HG03460 (cell line): ENCODE measurements at regions not wholly inside any gene's neighbourhood (a gene's known extent, or its start where the extent isn't known, plus 50 kb on each side); places are given as distances from the start of the nearest gene placed in this dataset.
"Not testable (repeated sequence)": the region's sequence is repeated elsewhere in the genome, so short reads cannot be mapped to it uniquely, and the experiment has no call there.

ENCODE experiments used
- ATAC-seq: cut with Tn5 transposase; IDR thresholded peaks from one replicate; pipeline ENCODE4 v1.9.1; 2021; ENCODE audit not compliant: unreplicated experiment

DNA sequence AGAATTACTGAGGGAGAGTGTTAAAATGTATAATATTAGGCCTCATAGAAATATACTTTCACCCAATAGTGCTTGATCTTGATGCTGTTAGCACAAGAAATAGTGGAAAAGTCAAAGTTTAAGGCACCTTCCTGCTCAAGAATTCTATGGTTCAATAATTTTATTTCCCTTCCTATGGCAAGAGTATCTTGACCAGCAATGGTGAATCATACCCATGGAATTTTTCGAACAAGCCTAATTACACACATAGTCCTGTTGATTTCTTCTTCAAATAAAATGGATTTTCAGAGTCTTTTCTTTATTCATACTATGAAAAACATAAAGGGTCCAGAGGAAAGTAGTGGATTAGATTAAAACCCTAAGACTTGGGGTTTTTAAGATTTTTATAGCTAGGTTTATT lies 810.6 kb downstream of the CDH11 start:
- ATAC-seq = no peak

DNA sequence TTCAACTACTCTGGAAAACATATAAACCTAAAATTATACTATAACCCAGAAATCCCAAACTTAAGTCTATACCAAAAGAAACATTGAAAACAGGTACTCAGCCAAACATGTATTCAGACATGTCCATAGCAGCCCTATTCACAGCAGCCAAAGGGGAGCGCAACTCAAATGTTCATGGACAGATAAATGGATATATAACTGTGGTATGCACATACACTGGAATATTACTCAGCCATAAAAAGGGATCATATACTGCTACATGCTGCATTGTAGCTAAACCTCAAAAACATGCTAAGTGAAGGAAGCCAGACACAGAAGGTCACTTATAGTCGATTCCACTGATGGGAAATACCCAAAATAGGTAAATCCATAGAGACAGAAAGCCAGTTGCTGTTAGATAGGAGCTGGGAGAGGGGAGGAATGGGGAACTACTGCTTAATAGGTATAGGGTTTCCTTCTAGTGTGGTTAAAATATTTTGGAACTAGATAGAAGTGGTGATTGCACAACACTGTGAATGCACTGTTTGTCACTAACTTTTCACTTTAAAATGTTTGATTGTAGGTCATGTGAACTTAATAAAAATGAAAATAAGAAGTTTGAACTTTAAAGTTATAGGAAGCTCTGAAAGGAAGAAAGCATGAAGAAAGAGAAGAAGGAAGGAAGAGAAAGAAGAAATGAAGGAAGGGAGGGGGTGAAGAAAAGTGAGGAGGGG lies 812.3 kb downstream of the CDH11 start:
- no peak for ATAC-seq

DNA sequence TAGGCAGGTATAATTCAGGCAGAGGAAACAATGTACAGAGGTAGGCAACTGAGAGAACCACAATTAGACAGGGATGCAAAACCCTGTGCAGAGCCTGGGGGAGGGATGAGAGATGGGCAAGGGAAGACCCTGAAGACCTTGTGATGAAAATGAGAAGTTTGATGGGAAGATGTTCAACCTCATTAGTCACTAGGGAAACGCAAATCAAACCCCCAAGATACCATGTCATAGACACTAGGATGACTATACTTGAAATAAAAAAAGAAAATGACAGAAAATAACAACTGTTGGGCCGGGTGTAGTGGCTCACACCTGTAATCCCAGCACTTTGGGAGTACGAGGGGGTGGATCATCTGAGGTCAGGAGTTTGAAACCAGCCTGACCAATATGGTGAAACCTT lies 813.1 kb downstream of the CDH11 start:
- no peak for ATAC-seq

DNA sequence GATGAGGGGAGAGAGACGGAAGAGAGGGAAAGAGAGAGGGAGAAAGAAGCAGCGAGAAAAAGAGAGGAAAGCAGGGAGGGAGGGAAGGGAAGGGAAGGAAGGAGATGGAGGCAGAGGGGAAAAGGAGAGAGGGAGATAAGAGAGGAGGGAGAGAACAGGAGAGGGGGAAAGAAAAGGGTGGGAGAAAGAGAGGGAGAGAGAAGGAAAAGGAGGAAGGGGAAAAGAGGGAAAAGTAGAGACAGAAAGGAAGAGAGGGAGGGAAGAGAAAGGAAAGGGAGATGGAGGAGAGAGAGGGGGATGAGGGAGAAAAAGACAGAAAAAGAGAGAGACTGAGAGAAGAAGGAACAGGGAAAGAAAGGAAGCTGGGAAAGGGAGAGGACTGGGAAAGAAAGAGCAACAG lies 814.4 kb downstream of the CDH11 start:
- ATAC-seq = no peak

DNA sequence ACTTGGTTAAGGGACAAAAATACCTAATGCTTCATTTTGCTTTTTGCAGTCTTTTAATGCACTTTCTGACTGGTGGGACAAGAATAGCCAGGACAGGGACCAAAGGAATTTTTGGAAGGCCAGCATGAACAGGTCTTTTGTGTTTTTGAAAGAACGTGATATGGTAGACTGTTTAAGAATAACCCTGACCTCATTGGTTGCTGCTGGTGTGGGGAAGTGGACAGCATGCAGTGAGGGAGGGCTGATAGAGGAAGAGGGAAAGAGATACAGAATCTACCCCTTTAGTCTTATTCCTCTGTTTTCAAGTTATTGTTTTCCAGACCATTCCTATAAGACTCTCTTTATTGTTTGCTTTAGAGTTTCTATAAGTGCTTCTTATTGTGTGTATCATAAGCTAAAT lies 816.2 kb downstream of the CDH11 start:
- ATAC-seq = no peak

DNA sequence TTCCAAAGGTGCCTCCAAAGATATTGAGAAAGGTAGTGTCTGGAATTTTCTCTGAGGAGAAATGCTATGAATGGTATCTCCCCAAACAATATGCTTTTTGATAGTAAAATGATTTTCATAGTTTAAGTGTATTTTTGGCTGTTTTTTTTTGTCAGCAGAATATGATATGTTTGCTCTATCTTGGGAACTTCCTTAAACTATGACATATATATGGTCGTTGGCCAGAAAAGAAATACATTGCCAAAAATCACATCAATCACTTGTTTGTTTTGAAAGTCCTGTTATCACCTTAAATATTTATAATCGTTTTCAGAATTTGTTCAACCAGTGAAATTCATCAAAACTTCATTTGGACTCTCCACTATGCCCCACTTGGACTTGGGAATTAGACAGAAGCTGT lies 816.9 kb downstream of the CDH11 start:
- no peak for ATAC-seq

DNA sequence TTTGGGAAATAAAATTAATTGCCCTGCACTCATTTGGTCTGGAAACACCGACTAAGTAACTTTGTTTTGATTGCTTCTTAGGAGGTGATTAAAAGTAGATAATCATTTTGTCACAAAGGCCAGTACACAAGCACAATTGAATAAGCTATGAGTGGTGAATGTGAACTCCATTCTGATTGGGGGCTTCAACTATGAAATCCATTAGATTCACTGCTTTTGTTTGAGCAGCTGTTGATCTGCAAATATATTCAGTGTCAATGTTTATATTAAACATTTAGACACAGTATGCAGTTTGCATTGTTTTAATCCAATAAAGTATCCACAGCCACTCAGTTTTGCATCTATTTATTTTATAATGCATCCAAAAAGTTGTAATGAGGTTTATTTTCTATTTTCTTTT lies 817.5 kb downstream of the CDH11 start:
- no peak for ATAC-seq

DNA sequence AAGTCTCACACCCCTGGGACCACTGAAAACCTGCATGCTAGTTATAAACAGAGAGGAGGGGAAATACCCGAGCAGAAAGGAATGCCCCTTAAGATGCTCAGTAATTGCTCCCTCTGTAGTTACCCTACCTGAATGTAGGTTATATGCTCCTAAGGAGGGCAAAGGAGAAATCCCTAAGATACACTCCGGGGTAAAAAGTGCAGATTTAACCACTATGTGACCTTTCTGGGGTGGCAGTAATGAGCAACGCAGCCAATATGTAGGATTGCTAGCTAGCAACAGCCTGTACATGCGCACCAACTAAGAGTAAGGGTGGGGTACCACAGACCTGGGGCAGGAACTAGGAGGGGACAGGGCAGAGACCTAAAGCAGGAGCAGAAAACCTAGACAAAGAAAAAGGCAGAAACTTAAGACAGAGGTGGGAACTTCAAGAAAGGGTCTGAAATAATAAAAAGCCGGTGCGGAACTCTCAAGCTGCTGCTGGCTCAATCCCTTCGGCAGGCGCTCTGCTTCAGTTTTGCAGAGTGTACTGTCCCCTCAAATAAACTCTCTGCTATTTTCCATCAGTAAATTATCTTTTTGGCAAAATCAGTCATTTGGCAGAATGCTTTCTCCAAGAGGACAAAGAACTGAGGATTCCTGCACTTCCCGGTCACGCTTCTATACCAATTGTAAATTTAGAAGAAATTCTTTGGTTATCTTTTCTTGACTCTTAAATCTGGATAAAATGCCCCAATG lies 823.8 kb downstream of the CDH11 start:
- no peak for ATAC-seq

DNA sequence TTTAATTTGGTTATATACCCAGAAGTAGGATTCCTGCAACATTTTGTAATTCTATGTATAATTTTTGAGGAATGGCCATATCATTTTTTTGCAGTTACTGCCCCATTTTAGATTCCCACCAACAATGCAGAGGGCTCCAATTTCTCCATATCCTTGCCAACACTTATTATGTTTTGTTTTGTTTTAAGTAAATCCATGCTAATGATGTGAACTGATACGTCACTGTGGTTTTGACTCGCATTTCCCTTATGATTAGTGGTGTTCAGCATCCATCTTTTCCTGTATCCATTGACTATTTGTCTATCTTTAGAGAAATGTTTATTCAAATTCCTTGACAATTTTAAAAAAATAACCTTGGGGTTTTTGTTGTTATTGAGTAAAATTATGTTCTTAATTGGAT lies 826.4 kb downstream of the CDH11 start:
- ATAC-seq = no peak

DNA sequence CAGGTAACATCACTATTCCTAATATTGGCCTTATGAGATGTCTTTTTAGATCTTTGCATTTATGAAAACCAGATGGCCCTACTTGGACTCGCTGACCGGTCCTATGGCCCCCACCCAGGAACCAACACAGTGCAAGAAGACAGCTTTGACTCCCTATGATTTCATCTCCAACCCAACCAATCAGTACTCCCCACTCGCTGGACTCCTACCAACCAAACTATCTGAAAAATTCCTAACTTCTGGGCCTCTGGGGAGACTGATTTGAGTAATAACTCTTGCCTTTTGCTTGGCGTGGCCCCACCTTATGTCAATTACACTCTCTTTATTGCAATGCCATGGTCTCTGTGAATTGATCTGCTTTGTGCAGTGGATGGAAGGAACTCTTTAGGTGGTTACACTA lies 828.9 kb downstream of the CDH11 start:
- no peak for ATAC-seq

DNA sequence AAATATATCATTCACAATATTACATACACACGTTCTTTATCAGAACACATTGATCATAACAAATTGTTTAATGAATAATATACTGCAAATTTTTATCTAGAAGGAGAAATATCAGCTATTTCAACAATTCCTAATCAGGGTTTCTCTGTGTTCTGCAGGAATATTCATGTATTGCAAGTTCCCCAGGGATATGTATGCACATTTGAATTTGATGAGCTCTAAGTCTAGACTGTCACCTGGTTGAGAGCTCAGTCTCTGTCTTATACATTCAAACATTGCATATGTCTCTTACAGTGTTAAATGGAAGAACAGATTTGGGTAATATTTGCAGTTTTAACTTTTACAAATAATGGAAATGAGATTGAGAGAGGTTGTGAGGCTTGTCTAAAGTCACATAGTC lies 829.7 kb downstream of the CDH11 start:
- ATAC-seq = no peak

DNA sequence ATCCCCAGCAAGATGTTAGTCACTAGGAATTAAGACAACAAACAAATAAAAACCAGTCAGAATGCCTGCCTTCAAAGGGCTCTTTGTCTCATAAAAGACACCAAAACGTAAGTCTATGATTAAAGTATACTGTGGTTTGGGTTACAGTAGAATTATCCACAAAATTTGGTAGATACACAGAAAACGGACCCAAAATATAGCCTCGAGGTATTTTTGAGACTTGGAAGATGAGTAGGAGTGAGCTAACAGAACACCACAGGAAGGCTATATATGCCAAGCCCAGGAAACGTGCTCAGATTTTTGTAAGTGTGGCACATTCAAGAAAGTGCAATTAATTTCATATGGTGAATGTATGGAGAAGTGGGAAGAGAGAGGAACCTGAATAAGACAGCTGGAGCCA lies 831.4 kb downstream of the CDH11 start:
- ATAC-seq = no peak

DNA sequence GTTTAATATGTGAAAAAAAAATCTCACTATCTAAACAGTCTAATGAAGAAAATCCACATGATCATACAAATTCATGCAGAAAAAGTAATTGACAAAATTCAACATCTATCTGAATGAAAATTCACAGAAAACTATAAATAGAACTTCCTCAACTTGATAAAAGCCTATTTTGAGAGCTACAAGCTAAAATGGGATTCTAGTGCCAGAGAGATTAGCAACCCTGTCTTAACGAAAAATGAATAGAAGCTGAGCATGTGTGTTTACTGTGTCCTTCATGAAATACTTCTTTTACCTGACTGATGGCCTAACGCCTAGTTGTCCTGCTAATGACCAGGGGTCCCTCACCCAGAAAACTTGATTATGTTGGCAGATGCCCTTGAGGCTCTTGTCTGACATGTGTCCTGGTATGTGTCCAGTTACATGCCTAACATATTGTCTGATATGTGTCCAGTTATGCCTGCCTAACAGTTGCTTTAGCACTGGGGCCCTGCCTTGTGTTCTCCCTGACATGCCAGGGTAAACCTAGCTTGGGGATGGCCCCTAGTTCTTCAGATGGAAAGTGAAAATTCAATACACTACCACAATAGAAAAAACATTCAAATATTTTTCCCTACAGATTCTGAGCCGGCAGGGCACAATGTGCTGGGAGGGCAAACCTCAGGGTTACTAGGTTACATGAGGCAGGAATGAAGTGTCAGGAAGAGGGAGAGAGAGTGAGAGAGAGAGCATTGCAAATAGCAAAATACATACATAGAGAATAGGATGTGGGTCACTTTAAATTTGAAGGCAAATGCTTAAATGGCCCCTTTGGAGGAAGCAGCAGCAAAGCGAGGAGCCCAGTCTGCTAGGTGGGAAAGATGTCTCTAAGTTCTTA lies 834.0 kb downstream of the CDH11 start:
- no peak for ATAC-seq

DNA sequence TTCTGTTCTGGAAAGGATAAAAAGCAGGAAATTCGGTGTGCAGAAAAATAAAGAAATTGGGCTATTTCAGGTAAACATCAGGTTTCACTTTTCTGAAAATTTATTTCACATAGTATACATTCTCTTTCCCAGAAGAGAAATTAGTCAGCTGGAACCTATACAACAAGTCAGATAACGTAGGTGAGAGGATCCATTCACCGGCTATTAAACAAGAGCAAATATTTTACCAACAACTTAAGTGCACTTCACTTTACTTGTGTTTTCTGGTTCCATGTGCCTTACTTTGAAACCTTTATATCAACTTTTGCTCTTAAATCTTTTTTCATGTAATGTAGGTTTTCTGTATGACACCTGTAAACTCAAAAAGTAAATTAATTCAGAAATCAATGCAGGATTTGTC lies 839.7 kb downstream of the CDH11 start:
- ATAC-seq = no peak

DNA sequence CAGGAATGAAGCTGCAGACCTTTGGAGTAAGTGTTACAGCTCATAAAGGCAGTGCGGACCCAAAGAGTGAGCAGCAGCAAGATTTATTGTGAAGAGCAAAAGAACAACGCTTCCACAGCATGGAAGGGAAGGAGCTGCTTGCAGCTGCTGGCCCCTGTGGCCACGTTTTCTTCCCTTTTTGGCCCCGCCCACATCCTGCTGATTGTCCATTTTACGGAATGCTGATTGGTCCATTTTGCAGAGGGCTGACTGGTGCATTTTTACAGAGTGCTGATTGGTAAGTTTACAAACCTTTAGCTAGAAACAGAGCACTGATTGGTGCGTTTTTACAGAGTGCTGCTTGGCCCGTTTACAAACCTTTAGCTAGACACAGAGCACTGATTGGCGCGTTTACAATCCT lies 841.5 kb downstream of the CDH11 start:
- no peak for ATAC-seq

DNA sequence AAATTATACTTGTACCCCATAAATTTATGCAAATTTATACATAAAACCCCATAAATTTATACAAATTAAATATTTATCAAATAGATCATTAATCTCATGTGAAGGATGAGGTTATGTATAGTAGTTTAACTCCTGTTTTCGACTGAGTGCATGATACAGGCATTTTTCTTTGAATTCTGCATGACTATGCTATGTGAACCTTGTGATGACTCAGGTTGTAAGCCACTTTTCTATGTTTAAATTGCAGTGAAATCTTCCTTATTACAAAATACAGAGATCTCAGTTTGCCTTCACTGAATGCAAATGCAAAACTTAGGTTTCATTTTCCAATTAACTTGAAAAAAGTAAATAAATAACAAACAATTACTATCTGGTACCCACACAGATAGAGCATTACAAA lies 843.7 kb downstream of the CDH11 start:
- no peak for ATAC-seq

DNA sequence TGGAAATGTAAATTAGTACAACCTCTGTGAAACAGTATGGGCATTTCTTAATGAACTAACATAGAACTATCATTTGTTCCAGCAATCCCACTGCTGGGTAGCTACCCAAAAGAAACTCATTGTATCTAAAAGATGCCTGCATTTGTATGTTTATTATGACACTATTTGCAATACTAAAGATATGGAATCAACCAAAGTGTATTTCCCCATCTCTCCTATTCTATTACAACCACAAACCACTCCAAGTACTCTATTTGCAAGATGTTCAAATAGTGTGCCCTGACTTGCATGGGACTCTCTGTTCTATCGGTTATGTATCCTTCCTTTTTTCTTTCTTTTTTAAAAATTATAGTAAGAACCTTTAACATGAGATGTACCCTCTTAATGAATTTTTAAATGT lies 845.2 kb downstream of the CDH11 start:
- no peak for ATAC-seq

DNA sequence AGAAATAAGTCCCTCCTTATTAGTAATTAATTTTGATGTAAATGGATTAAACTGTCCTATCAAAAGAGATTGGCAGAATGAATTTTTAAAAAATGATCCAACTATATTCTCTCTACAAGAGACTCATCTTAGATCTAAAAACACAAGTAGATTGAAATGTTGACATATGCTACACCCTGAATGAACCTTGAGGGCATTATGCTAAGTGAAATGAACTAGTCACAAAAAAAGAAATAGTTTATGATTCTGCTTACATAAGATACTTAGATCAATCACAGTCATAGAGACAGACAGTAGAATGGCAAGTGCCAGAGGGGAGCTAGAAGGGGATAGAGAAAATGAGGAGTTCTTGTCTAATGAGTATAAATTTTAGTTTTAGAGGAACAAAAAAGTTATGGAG lies 849.8 kb downstream of the CDH11 start:
- no peak for ATAC-seq

DNA sequence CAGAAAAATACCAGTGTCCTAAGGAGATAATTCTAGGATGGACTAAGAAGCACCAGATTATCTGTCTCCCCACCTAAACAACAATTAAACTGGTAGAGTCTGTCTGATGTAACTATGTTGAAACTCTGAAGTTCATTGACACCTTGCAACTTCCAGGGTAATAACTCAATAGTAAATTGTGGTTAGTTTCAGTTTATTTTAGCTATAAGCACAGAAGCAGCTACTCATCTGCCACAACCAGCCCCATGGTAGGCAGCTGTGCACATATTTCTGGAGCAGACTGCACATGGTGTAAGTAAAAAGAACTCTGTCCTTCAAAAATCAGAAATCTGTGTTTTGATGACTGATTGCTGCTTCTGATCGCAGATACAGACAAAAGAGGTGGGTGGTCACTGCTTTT lies 852.1 kb downstream of the CDH11 start:
- ATAC-seq = no peak

DNA sequence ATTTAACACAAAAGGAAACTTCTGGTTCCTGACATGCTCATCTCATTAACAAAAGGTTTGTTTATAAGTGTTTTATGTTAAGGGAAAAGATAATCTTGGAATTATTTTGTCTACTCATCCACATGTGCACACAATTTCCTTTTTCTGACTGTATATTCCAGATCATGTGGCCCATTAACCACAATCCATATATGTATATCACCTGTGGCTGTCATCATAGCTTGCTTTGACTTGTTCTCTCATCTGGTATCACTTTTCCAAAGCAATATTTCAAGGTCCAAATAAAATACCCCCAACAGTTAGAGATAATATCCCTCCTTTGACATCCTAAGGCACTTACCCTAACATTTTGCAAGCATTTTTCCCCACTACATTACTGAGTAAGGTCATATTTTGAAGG lies 856.1 kb downstream of the CDH11 start:
- no peak for ATAC-seq

DNA sequence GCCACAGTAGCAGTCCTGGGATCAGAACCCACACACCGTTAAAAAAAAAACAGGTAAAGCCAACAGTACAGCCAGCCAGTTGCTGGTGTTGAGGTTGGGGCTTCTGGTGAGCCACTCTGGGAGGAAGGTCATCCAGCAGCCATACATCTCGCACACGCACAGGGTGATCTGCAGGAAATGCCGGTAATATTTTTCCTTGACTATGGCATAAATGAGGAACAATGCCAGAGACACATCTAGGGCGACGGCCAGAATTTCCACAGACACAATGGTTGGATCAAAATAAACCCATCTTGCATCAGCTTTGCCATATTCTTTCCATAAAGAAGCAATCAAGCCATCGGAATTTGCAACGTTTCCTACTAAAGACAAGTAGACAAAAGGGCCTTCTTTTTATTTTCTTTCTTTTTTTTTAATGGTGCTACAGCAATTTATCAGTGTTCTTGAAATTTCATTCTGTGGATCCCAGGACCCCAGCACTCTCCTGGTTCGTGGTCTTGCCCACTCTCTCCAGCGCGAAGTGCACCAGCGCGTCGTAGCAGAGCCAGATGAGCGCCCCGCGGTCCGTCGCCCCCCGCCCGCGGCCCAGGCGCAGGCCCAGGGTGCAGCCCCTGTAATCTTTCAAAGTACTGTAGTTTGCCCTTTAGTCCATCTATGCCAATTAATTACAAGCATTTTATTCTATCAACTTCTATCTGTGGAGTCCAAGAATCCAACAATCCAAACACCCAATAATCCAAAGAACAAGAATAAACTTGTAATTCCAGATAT lies 861.0 kb downstream of the CDH11 start:
- not testable (repeated sequence) for ATAC-seq
